Endothelial cell of umbilical vein (primary cell): ENCODE measurements at regions not wholly inside any gene's neighbourhood (a gene's known extent, or its start where the extent isn't known, plus 50 kb on each side); places are given as distances from the start of the nearest gene placed in this dataset.

Experiments used
- BruUV-seq: library from RNA; stranded (reverse); fragments of 400-500 nt; replicated peaks from 2 replicates; lab custom pipeline; 2021; lab: Mats Ljungman, UMichigan
- CTCF ChIA-PET: fragments of 300-600, 350-600 bp; sonication (Branson Sonifier 250); formaldehyde crosslinking; loops from one replicate; lab custom pipeline; 2021; ENCODE audit warnings: antibody characterized with exemption, inconsistent platforms; lab: Charles Lee
- POLR2A ChIA-PET: fragments of 300-600, 350-600 bp; sonication (Branson Sonifier 250); formaldehyde crosslinking; loops from one replicate; lab custom pipeline; 2021; ENCODE audit warnings: antibody characterized with exemption, inconsistent platforms; lab: Charles Lee
- DNase-seq: peaks from one replicate; pipeline ENCODE4 v3.0.0-alpha.2; 2011; ENCODE audit warnings: low read depth, low spot score
- FAIRE-seq: peaks from 2 replicates; lab custom pipeline; 2011; peaks lifted over from hg19 to GRCh38; lab: Jason Lieb, UNC
- H2AFZ ChIP-seq: 2 replicates; pipeline ENCODE4 v1.6.0; 2012; ENCODE audit warnings: low read depth, low read length, control low read depth, inconsistent platforms
- H3K27ac ChIP-seq: 2 replicates; pipeline ENCODE4 v1.5.1; 2011; ENCODE audit warnings: low read depth, mild to moderate bottlenecking, control low read depth, low read length, moderate library complexity; ENCODE audit not compliant: insufficient read depth
- H3K27me3 ChIP-seq, 2 experiments: 2 replicates each; pipeline versions ENCODE4 v1.6.0 to v1.6.1; 2011; ENCODE audit warnings: low read length in 2 of 2, mixed read lengths in 1 of 2; ENCODE audit not compliant: control insufficient read depth in 2 of 2, insufficient read depth in 2 of 2
- H3K36me3 ChIP-seq, 2 experiments: 2 replicates in 1 of 2; 3 replicates in 1 of 2; pipeline ENCODE4 v1.5.1; 2011; ENCODE audit warnings: low read length in 2 of 2, mild to moderate bottlenecking in 1 of 2, moderate library complexity in 1 of 2; ENCODE audit not compliant: control insufficient read depth in 2 of 2, insufficient read depth in 2 of 2; ENCODE audit errors: extremely low read depth in 1 of 2
- H3K4me1 ChIP-seq: 3 replicates; pipeline ENCODE4 v1.5.1; 2011; ENCODE audit warnings: mild to moderate bottlenecking, low read length; ENCODE audit not compliant: control insufficient read depth, insufficient read depth; ENCODE audit errors: extremely low read depth
- H3K4me2 ChIP-seq: 2 replicates; pipeline ENCODE4 v1.6.1; 2011; ENCODE audit warnings: low read length, control low read depth, mixed read lengths; ENCODE audit not compliant: insufficient read depth
- H3K4me3 ChIP-seq, 3 experiments: fragments of 200-600 bp in 1 of 3; sonication (generic), shearing (Covaris generic) in 1 of 3; replicated peaks in 1 of 3; 2 replicates each; pipeline ENCODE4 v1.5.1; 2011 to 2016; ENCODE audit warnings: control low read depth in 3 of 3, low read length in 3 of 3, mild to moderate bottlenecking in 2 of 3, inconsistent platforms in 1 of 3, low read depth in 1 of 3, moderate library complexity in 1 of 3; ENCODE audit not compliant: insufficient read depth in 1 of 3
- H3K79me2 ChIP-seq: 2 replicates; pipeline ENCODE4 v1.6.0; 2012; ENCODE audit warnings: low read length, inconsistent platforms; ENCODE audit not compliant: control insufficient read depth, insufficient read depth
- H3K9ac ChIP-seq: replicated peaks from 2 replicates; pipeline ENCODE3; 2011; ENCODE audit warnings: low read length, control low read depth; ENCODE audit not compliant: insufficient read depth; ENCODE audit errors: extremely low read depth
- H3K9me1 ChIP-seq: replicated peaks from 3 replicates; pipeline ENCODE4 v1.6.0; 2011; ENCODE audit warnings: mild to moderate bottlenecking, low read length; ENCODE audit not compliant: control insufficient read depth, insufficient read depth; ENCODE audit errors: extremely low read depth
- H3K9me3 ChIP-seq: replicated peaks from 2 replicates; pipeline ENCODE4 v1.5.1; 2012; ENCODE audit warnings: low read length, inconsistent platforms; ENCODE audit not compliant: control insufficient read depth, insufficient read depth
- H4K20me1 ChIP-seq: replicated peaks from 2 replicates; pipeline ENCODE3; 2011; ENCODE audit warnings: mild to moderate bottlenecking, low read length; ENCODE audit not compliant: control insufficient read depth, insufficient read depth; ENCODE audit errors: extremely low read depth
- CTCF ChIP-seq, 2 donors: IDR thresholded peaks; 1 replicate in 1 of 2; 2 replicates in 1 of 2; pipeline ENCODE4 v1.5.1; 2011; ENCODE audit warnings: low read length in 2 of 2, mild to moderate bottlenecking in 2 of 2, moderate library complexity in 2 of 2, control low read depth in 1 of 2, inconsistent platforms in 1 of 2, low read depth in 1 of 2; ENCODE audit not compliant: insufficient read depth in 1 of 2; ENCODE audit errors: extremely low read depth in 1 of 2
- EZH2 ChIP-seq: IDR thresholded peaks from 2 replicates; pipeline ENCODE4 v1.6.1; 2012; ENCODE audit warnings: borderline replicate concordance, low read depth, mild to moderate bottlenecking, moderate library complexity, low read length, inconsistent platforms; ENCODE audit not compliant: severe bottlenecking
- FOS ChIP-seq: IDR thresholded peaks from 2 replicates; pipeline ENCODE4 v1.6.1; 2011; ENCODE audit warnings: mild to moderate bottlenecking, low read length, moderate library complexity, borderline replicate concordance; ENCODE audit not compliant: insufficient read depth
- JUN ChIP-seq: IDR thresholded peaks from 2 replicates; pipeline ENCODE4 v1.6.1; 2011; ENCODE audit warnings: borderline replicate concordance, low read depth; ENCODE audit not compliant: insufficient read length, insufficient read depth
- MYC ChIP-seq: IDR thresholded peaks from one replicate; pipeline ENCODE4 v1.6.1; 2011; ENCODE audit warnings: mild to moderate bottlenecking, low read depth, low read length
- POLR2AphosphoS5 ChIP-seq: IDR thresholded peaks from 2 replicates; pipeline ENCODE4 v1.6.1; 2012; ENCODE audit warnings: low read depth, mild to moderate bottlenecking, control low read depth, low read length, moderate library complexity; ENCODE audit not compliant: insufficient read depth
- dilution Hi-C: fragments of 300-500 bp; cut with MboI; formaldehyde crosslinking; loops from one replicate; pipeline ENCODE4 v1.15.0; 2019; ENCODE audit warnings: low sequenced_read_pairs; ENCODE audit not compliant: extremely low pct_ligation_motif_present
- intact Hi-C: fragments of 100-400 bp; cut with micrococcal nuclease; formaldehyde crosslinking; loops from one replicate; pipeline ENCODE4 v1.10.0; 2022

DNA sequence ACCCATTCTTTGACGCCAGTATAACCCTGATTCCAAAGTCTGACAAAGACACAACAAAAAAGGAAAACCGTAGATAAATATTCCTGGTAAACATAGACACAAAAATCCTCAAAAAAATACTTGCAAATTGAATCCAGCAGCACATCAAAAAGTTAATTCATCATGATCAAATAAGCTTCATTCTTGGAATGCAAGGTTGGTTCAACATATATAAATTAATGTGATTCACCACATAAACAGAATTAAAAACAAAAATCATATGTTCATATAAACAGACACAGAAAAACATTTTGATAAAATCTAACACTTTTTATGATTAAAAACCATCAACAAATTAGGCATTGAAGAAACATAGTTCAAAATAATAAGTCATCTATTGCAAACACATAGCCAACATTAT, 324.2 kb upstream of the TRPC7 start:
- ChIA-PET CTCF (interaction anchor here (1.1 kb wide), 1 partner anchor 441 kb away, joined by 3 read pairs; no protein-coding TSS in a partner anchor), POLR2A (no interaction called here)
- Histone ChIP-seq H3K27ac (no peak overlapping the region), H2AFZ (no peak overlapping the region), H3K9me1 (no peaks in the 10 kb centered on the region), H3K4me2 (no peak overlapping the region), H3K4me1 (peaks cover 3% of the 10 kb centered on the region), H3K9me3 (no peaks in the 10 kb centered on the region), H4K20me1 (no peaks in the 10 kb centered on the region), H3K79me2 (no peaks in the 10 kb centered on the region), H3K27me3 (peaks cover 0 to 2% of the 10 kb centered on the region in 2 experiments), H3K4me3 (no peak overlapping the region), H3K9ac (no peak overlapping the region), H3K36me3 (no peaks in the 10 kb centered on the region)
- no peak for TF ChIP-seq JUN
- TF ChIP-seq MYC, result no peak
- no peak for TF ChIP-seq POLR2AphosphoS5
- TF ChIP-seq FOS, result no peak
- no peak for TF ChIP-seq CTCF (IDR thresholded peaks at IDR 0.05; ENCODE audit: extremely low read depth in 1 of 2, insufficient read depth in 1 of 2, low read depth in 1 of 2, low read length in 2 of 2)
- TF ChIP-seq EZH2, result no peak
- no peak for FAIRE-seq
- no peak for DNase-seq
- BruUV-seq, result no TSS peak
- dilution Hi-C loops, result no loop called here
- intact Hi-C loops, result loop anchor here (5.0 kb wide), 2 partner anchors 242 to 382 kb away; no protein-coding TSS in a partner anchor
